Activated T-helper 17 cell treated with anti-CD3 and anti-CD28 coated beads, Interleukin-2, amount 50 U/mL, for 72 hours (primary cell): ENCODE measurements at regions not wholly inside any gene's neighbourhood (a gene's known extent, or its start where the extent isn't known, plus 50 kb on each side); places are given as distances from the start of the nearest gene placed in this dataset.
"Not testable (repeated sequence)": the region's sequence is repeated elsewhere in the genome, so short reads cannot be mapped to it uniquely, and the experiment has no call there.

Source experiments
- ATAC-seq: fragments of 150-1000 bp; cut with Tn5 transposase; replicated peaks from 2 replicates; pipeline ENCODE4 v1.10.0; 2021; ENCODE audit warnings: mild to moderate bottlenecking, moderate library complexity
- H3K27ac Mint-ChIP-seq: one replicate; pipeline ENCODE4 v1.8.0; 2022; ENCODE audit warnings: mixed read lengths
- H3K27me3 Mint-ChIP-seq: one replicate; pipeline ENCODE4 v1.8.0; 2022; ENCODE audit warnings: mixed read lengths
- H3K36me3 Mint-ChIP-seq: one replicate; pipeline ENCODE4 v1.8.0; 2022; ENCODE audit warnings: low read depth, mild to moderate bottlenecking, mixed read lengths
- H3K4me1 Mint-ChIP-seq: one replicate; pipeline ENCODE4 v1.8.0; 2022; ENCODE audit warnings: mixed read lengths
- H3K4me3 Mint-ChIP-seq: one replicate; pipeline ENCODE4 v1.8.0; 2022; ENCODE audit warnings: mild to moderate bottlenecking, mixed read lengths
- H3K9me3 Mint-ChIP-seq: one replicate; pipeline ENCODE4 v1.8.0; 2022; ENCODE audit warnings: mixed read lengths

GRCh38 chr4:66568431-66568830 is 898.1 kb upstream of the EPHA5 start:
- Mint-ChIP-seq H3K9me3 (no peaks in the 10 kb centered on the region), H3K36me3 (no peaks in the 10 kb centered on the region), H3K4me3 (no peak overlapping the region), H3K4me1 (no peaks in the 10 kb centered on the region), H3K27me3 (no peaks in the 10 kb centered on the region), H3K27ac (no peak overlapping the region)
- no peak for ATAC-seq

- no peaks in the 10 kb centered on the region for H3K27me3 Mint-ChIP-seq
- no peaks in the 10 kb centered on the region for H3K36me3 Mint-ChIP-seq
- no peaks in the 10 kb centered on the region for H3K9me3 Mint-ChIP-seq
- no peak for ATAC-seq
- no peak overlapping the region for H3K4me3 Mint-ChIP-seq
- no peaks in the 10 kb centered on the region for H3K4me1 Mint-ChIP-seq
- no peak overlapping the region for H3K27ac Mint-ChIP-seq
These were observed 897.7 kb upstream of the EPHA5 start for GRCh38 chr4:66568001-66568400.

GRCh38 chr4:66567551-66567950 is 897.3 kb upstream of the EPHA5 start:
- H3K27ac Mint-ChIP-seq = no peak overlapping the region
- H3K36me3 Mint-ChIP-seq = no peaks in the 10 kb centered on the region
- H3K9me3 Mint-ChIP-seq = no peaks in the 10 kb centered on the region
- no peaks in the 10 kb centered on the region for H3K4me1 Mint-ChIP-seq
- no peak overlapping the region for H3K4me3 Mint-ChIP-seq
- no peaks in the 10 kb centered on the region for H3K27me3 Mint-ChIP-seq
- ATAC-seq = no peak

GRCh38 chr4:66565801-66566200 is 895.5 kb upstream of the EPHA5 start:
- H3K9me3 Mint-ChIP-seq = no peaks in the 10 kb centered on the region
- H3K4me1 Mint-ChIP-seq = no peaks in the 10 kb centered on the region
- no peaks in the 10 kb centered on the region for H3K36me3 Mint-ChIP-seq
- H3K27ac Mint-ChIP-seq = no peak overlapping the region
- H3K4me3 Mint-ChIP-seq = no peak overlapping the region
- no peak for ATAC-seq
- H3K27me3 Mint-ChIP-seq = no peaks in the 10 kb centered on the region

GRCh38 chr4:66564901-66565651 is 894.8 kb upstream of the EPHA5 start:
- ATAC-seq = no peak
- no peaks in the 10 kb centered on the region for H3K36me3 Mint-ChIP-seq
- H3K27ac Mint-ChIP-seq = no peak overlapping the region
- H3K4me3 Mint-ChIP-seq = no peak overlapping the region
- peaks cover 3% of the 10 kb centered on the region for H3K9me3 Mint-ChIP-seq
- H3K4me1 Mint-ChIP-seq = no peaks in the 10 kb centered on the region
- no peaks in the 10 kb centered on the region for H3K27me3 Mint-ChIP-seq

GRCh38 chr4:66562276-66562806 is 892.1 kb upstream of the EPHA5 start:
- peaks cover 3% of the 10 kb centered on the region for H3K9me3 Mint-ChIP-seq
- no peak for ATAC-seq
- H3K4me3 Mint-ChIP-seq = no peak overlapping the region
- no peaks in the 10 kb centered on the region for H3K36me3 Mint-ChIP-seq
- no peaks in the 10 kb centered on the region for H3K4me1 Mint-ChIP-seq
- no peaks in the 10 kb centered on the region for H3K27me3 Mint-ChIP-seq
- H3K27ac Mint-ChIP-seq = no peak overlapping the region

- ATAC-seq, H3K4me1 Mint-ChIP-seq, H3K36me3 Mint-ChIP-seq, H3K27ac Mint-ChIP-seq, H3K27me3 Mint-ChIP-seq, H3K9me3 Mint-ChIP-seq, H3K4me3 Mint-ChIP-seq: not testable (repeated sequence)
These were observed 891.3 kb upstream of the EPHA5 start for GRCh38 chr4:66561465-66562053.

- no peaks in the 10 kb centered on the region for H3K4me1 Mint-ChIP-seq
These were observed 888.4 kb upstream of the EPHA5 start for GRCh38 chr4:66558651-66559050.

GRCh38 chr4:66556651-66557278 is 886.5 kb upstream of the EPHA5 start:
- H3K4me1 Mint-ChIP-seq = no peaks in the 10 kb centered on the region
- H3K27me3 Mint-ChIP-seq = no peaks in the 10 kb centered on the region
- H3K4me3 Mint-ChIP-seq = no peak overlapping the region
- no peaks in the 10 kb centered on the region for H3K36me3 Mint-ChIP-seq
- H3K27ac Mint-ChIP-seq = no peak overlapping the region
- H3K9me3 Mint-ChIP-seq = peaks cover 9% of the 10 kb centered on the region
- no peak for ATAC-seq

More at GRCh38 chr4:66558651-66559050, 888.4 kb upstream of the EPHA5 start:
- H3K4me3 Mint-ChIP-seq = no peak overlapping the region
- peaks cover 9% of the 10 kb centered on the region for H3K9me3 Mint-ChIP-seq
- no peak for ATAC-seq
- no peaks in the 10 kb centered on the region for H3K36me3 Mint-ChIP-seq
- H3K27me3 Mint-ChIP-seq = no peaks in the 10 kb centered on the region
- H3K27ac Mint-ChIP-seq = no peak overlapping the region

- Mint-ChIP-seq H3K9me3 (peaks cover 6% of the 10 kb centered on the region), H3K27me3 (no peaks in the 10 kb centered on the region), H3K4me1 (no peaks in the 10 kb centered on the region), H3K27ac (no peak overlapping the region), H3K4me3 (no peak overlapping the region), H3K36me3 (no peaks in the 10 kb centered on the region)
- ATAC-seq = no peak
These were observed 885.0 kb upstream of the EPHA5 start for GRCh38 chr4:66555301-66555700.

- no peak for ATAC-seq
- Mint-ChIP-seq H3K4me1 (no peaks in the 10 kb centered on the region), H3K36me3 (no peaks in the 10 kb centered on the region), H3K27ac (no peak overlapping the region), H3K27me3 (no peaks in the 10 kb centered on the region), H3K9me3 (peaks cover 6% of the 10 kb centered on the region), H3K4me3 (no peak overlapping the region)
These were observed 884.5 kb upstream of the EPHA5 start for GRCh38 chr4:66554826-66555225.

- peaks cover 19% of the 10 kb centered on the region for H3K9me3 Mint-ChIP-seq
- H3K4me1 Mint-ChIP-seq, H3K4me3 Mint-ChIP-seq, H3K36me3 Mint-ChIP-seq, ATAC-seq, H3K27me3 Mint-ChIP-seq, H3K27ac Mint-ChIP-seq: not testable (repeated sequence)
These were observed 875.0 kb upstream of the EPHA5 start for GRCh38 chr4:66545301-66545700.

- no peak for ATAC-seq
- H3K36me3 Mint-ChIP-seq = no peaks in the 10 kb centered on the region
- H3K27ac Mint-ChIP-seq = no peak overlapping the region
- H3K4me1 Mint-ChIP-seq = no peaks in the 10 kb centered on the region
- no peak overlapping the region for H3K4me3 Mint-ChIP-seq
- peaks cover 19% of the 10 kb centered on the region for H3K9me3 Mint-ChIP-seq
- no peaks in the 10 kb centered on the region for H3K27me3 Mint-ChIP-seq
These were observed 874.0 kb upstream of the EPHA5 start for GRCh38 chr4:66544281-66544680.

GRCh38 chr4:66539745-66540144 is 869.5 kb upstream of the EPHA5 start:
- H3K27me3 Mint-ChIP-seq = no peaks in the 10 kb centered on the region
- no peak for ATAC-seq
- H3K27ac Mint-ChIP-seq = no peak overlapping the region
- no peak overlapping the region for H3K4me3 Mint-ChIP-seq
- no peaks in the 10 kb centered on the region for H3K4me1 Mint-ChIP-seq
- H3K9me3 Mint-ChIP-seq = peaks cover 9% of the 10 kb centered on the region
- no peaks in the 10 kb centered on the region for H3K36me3 Mint-ChIP-seq

- peaks cover 6% of the 10 kb centered on the region for H3K9me3 Mint-ChIP-seq
- ATAC-seq = no peak
- H3K4me3 Mint-ChIP-seq = no peak overlapping the region
- no peaks in the 10 kb centered on the region for H3K27me3 Mint-ChIP-seq
- H3K27ac Mint-ChIP-seq = no peak overlapping the region
- no peaks in the 10 kb centered on the region for H3K36me3 Mint-ChIP-seq
- no peaks in the 10 kb centered on the region for H3K4me1 Mint-ChIP-seq
These were observed 854.5 kb upstream of the EPHA5 start for GRCh38 chr4:66524781-66525180.
